ENCODE measurements at regions not wholly inside any gene's neighbourhood (a gene's known extent, or its start where the extent isn't known, plus 50 kb on each side); places are given as distances from the start of the nearest gene placed in this dataset.

GRCh38 chr7:47036909-47037308, 545.0 kb downstream of the TNS3 start:
- no peak for DNase-seq
- H3K4me1 ChIP-seq (ENCODE audit: control insufficient read depth in 2 of 3, insufficient read depth in 2 of 3, low read depth in 1 of 3, low read length in 3 of 3), result peaks cover 4 to 16% (median 5%) of the 10 kb centered on the region in 3 donors
- FAIRE-seq, result no peak
- no peak for TF ChIP-seq CTCF (IDR thresholded peaks at IDR 0.05; ENCODE audit: borderline replicate concordance, extremely low read depth, insufficient read depth)
- H3K36me3 ChIP-seq (ENCODE audit: control insufficient read depth in 2 of 3, insufficient read depth in 3 of 3, low read length in 3 of 3), result no peaks in the 10 kb centered on the region
- H3K4me3 ChIP-seq (ENCODE audit: low read length in 3 of 3), result no peak overlapping the region
- no peak overlapping the region for H3K9ac ChIP-seq (ENCODE audit: low read length in 3 of 3)
- H3K27me3 ChIP-seq (ENCODE audit: control insufficient read depth, insufficient read depth, low read length), result no peaks in the 10 kb centered on the region
- H3K9me3 ChIP-seq (ENCODE audit: control insufficient read depth in 2 of 3, insufficient read depth in 1 of 3, low read length in 3 of 3), result no peaks in the 10 kb centered on the region
- intact Hi-C loops (cut with DNase I), result no loop called here
- H3K27ac ChIP-seq (ENCODE audit: low read depth in 2 of 2, low read length in 2 of 2), result no peak overlapping the region

- TF ChIP-seq CTCF (IDR thresholded peaks at IDR 0.05; ENCODE audit: borderline replicate concordance, extremely low read depth, insufficient read depth), result no peak
- Histone ChIP-seq H3K4me1 (ENCODE audit: control insufficient read depth in 2 of 3, insufficient read depth in 2 of 3, low read depth in 1 of 3, low read length in 3 of 3) (peaks cover 4 to 11% (median 5%) of the 10 kb centered on the region in 3 donors), H3K36me3 (ENCODE audit: control insufficient read depth in 2 of 3, insufficient read depth in 3 of 3, low read length in 3 of 3) (no peaks in the 10 kb centered on the region), H3K4me3 (ENCODE audit: low read length in 3 of 3) (no peak overlapping the region), H3K27ac (ENCODE audit: low read depth in 2 of 2, low read length in 2 of 2) (no peak overlapping the region), H3K9ac (ENCODE audit: low read length in 3 of 3) (no peak overlapping the region), H3K9me3 (ENCODE audit: control insufficient read depth in 2 of 3, insufficient read depth in 1 of 3, low read length in 3 of 3) (no peaks in the 10 kb centered on the region), H3K27me3 (ENCODE audit: control insufficient read depth, insufficient read depth, low read length) (no peaks in the 10 kb centered on the region)
- no peak for FAIRE-seq
- peak in 1 of 5 donors; percentile 22 for DNase-seq
- intact Hi-C loops (cut with DNase I), result no loop called here
Observed at GRCh38 chr7:47035522-47035921, 546.4 kb downstream of the TNS3 start.

- DNase-seq, result no peak
- Histone ChIP-seq H3K36me3 (ENCODE audit: control insufficient read depth in 2 of 3, insufficient read depth in 3 of 3, low read length in 3 of 3) (no peaks in the 10 kb centered on the region), H3K27me3 (ENCODE audit: control insufficient read depth, insufficient read depth, low read length) (no peaks in the 10 kb centered on the region), H3K4me1 (ENCODE audit: control insufficient read depth in 2 of 3, insufficient read depth in 2 of 3, low read depth in 1 of 3, low read length in 3 of 3) (peaks cover 0 to 6% (median 3%) of the 10 kb centered on the region in 3 donors), H3K4me3 (ENCODE audit: low read length in 3 of 3) (no peak overlapping the region), H3K9ac (ENCODE audit: low read length in 3 of 3) (no peak overlapping the region), H3K27ac (ENCODE audit: low read depth in 2 of 2, low read length in 2 of 2) (no peak overlapping the region), H3K9me3 (ENCODE audit: control insufficient read depth in 2 of 3, insufficient read depth in 1 of 3, low read length in 3 of 3) (no peaks in the 10 kb centered on the region)
- intact Hi-C loops (cut with DNase I), result no loop called here
- no peak for TF ChIP-seq CTCF (IDR thresholded peaks at IDR 0.05; ENCODE audit: borderline replicate concordance, extremely low read depth, insufficient read depth)
- FAIRE-seq, result no peak
Observed at GRCh38 chr7:47034180-47034579, 547.7 kb downstream of the TNS3 start.

GRCh38 chr7:47032536-47032908, 549.4 kb downstream of the TNS3 start:
- Histone ChIP-seq H3K27ac (ENCODE audit: low read depth in 2 of 2, low read length in 2 of 2) (no peak overlapping the region), H3K9me3 (ENCODE audit: control insufficient read depth in 2 of 3, insufficient read depth in 1 of 3, low read length in 3 of 3) (no peaks in the 10 kb centered on the region), H3K9ac (ENCODE audit: low read length in 3 of 3) (no peak overlapping the region), H3K36me3 (ENCODE audit: control insufficient read depth in 2 of 3, insufficient read depth in 3 of 3, low read length in 3 of 3) (no peaks in the 10 kb centered on the region), H3K4me1 (ENCODE audit: control insufficient read depth in 2 of 3, insufficient read depth in 2 of 3, low read depth in 1 of 3, low read length in 3 of 3) (no peaks in the 10 kb centered on the region), H3K27me3 (ENCODE audit: control insufficient read depth, insufficient read depth, low read length) (no peaks in the 10 kb centered on the region), H3K4me3 (ENCODE audit: low read length in 3 of 3) (no peak overlapping the region)
- FAIRE-seq (no peak), DNase-seq (peak in 1 of 5 donors; percentile 49)
- intact Hi-C loops (cut with DNase I), result no loop called here
- TF ChIP-seq CTCF (IDR thresholded peaks at IDR 0.05; ENCODE audit: borderline replicate concordance, extremely low read depth, insufficient read depth), result no peak
